ENCODE measurements at regions not wholly inside any gene's neighbourhood (a gene's known extent, or its start where the extent isn't known, plus 50 kb on each side); places are given as distances from the start of the nearest gene placed in this dataset.
"Not testable (repeated sequence)": the region's sequence is repeated elsewhere in the genome, so short reads cannot be mapped to it uniquely, and the experiment has no call there.

- TF ChIP-seq GATA1 (IDR thresholded peaks at IDR 0.05; ENCODE audit: low read depth, low read length) (no peak), POLR2A (IDR thresholded peaks at IDR 0.05; ENCODE audit: low read length) (no peak)
- DNase-seq: no peak
Measured at GRCh38 chr13:65368832-65369231, 1861.3 kb downstream of the PCDH9 start.

- TF ChIP-seq POLR2A (IDR thresholded peaks at IDR 0.05; ENCODE audit: low read length): no peak
- no peak for TF ChIP-seq GATA1 (IDR thresholded peaks at IDR 0.05; ENCODE audit: low read depth, low read length)
Measured at GRCh38 chr13:65353951-65354350, 1876.2 kb downstream of the PCDH9 start.

GRCh38 chr13:65353150-65353549, 1877.0 kb downstream of the PCDH9 start:
- DNase-seq: not testable (repeated sequence)

More at GRCh38 chr13:65353951-65354350, 1876.2 kb downstream of the PCDH9 start:
- DNase-seq: no peak

DNA sequence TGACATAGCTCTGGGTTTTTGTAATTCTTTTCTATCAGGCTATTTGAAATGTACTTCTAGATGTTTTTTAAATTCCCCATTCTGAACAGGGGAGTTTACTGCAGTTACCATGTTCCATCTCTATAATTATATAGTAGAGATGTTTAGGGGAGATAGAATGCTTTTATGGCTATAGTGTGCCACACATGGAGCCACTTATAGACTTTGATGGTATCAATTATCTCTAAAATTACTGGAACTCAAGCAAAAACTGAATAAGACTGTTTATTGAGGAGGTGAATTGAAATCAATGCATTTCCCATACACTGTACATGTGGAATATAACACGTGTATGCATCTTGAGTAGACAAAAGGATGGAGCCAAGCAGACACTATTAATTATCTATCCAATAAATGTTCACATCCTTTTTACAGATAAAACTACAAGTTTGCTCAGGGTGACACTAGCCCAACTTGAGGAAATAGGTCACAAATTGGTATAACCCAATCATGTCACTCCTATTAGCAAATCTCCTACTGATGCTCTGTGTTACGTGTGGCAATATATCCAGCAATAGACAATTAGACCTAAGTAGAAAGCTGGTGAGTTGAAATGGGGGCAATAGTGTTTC, 1882.6 kb downstream of the PCDH9 start:
- no peak for TF ChIP-seq POLR2A (IDR thresholded peaks at IDR 0.05; ENCODE audit: low read length)
- DNase-seq: no peak

DNA sequence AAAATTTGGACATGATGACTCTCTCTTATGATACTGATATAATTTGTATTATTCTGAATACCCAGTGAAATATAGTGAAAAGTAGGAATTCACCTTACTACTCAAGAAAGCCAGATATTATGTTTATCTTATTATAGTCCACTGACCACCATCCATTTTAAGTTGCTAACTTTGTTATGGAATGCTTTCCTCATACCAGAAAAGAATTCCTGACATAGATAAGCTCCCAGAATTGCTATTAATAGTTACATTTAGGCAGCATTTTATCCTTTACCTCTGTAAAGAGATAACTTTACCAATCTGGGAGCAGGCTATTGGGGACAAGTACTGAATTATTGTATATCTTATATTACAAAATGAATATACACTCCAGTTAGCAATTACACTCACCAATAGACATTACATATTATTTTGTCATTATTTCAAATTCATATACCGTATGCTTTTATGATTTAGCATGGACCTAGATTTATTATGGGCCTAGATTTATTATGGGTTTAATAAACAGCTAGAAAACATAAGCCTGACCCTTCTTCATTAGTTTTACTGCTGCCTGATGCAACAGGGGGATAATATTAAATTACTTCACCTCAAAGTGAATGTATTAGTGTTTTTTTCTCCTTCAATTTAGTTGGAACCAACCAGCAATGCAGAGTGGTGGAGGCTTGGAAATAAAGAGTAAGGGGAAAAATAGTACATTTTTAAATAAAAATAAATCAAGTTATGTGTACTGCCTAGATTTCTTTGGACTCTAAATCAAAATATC, 1886.1 kb downstream of the PCDH9 start:
- TF ChIP-seq GATA1 (IDR thresholded peaks at IDR 0.05; ENCODE audit: low read depth, low read length) (no peak), POLR2A (IDR thresholded peaks at IDR 0.05; ENCODE audit: low read length) (no peak)
- no peak for DNase-seq

DNA sequence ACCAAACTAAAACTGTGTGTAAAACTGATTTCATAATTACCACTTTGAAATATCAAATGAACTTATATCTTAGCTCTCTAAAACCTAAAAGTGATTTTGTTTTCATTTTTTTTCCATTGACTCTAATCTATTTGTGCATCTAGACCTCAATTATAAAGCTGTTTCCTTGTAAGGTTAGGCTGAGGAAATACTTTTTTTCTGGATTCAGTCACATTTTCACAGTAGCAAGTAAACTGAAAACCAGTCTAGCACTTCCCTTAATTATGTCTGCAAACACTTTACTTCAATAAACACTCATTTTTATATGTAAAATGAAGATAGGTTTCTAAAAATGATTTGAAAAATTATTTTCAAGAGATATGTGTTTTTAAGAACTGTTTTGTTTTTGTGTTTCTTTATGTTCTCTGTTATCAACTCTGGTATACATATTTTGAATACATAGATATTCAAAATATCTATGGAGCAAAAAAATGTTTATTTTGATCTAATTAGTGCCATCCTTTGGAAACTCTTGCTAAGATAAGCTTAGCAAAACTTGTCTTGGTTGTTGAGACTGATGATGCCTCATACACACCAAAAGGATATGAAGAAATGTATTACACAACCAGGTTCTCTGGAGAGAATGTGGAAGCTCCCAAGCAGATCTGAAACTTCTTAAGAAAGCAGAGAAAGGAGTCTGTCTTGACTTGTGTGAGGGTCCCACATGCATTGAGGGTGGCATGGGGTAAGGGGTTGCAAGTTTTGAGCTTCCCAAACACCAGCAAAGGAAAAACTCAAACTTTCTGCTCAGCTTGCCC, 1887.4 kb downstream of the PCDH9 start:
- no peak for DNase-seq
- TF ChIP-seq GATA1 (IDR thresholded peaks at IDR 0.05; ENCODE audit: low read depth, low read length) (no peak), POLR2A (IDR thresholded peaks at IDR 0.05; ENCODE audit: low read length) (no peak)

- no peak for TF ChIP-seq POLR2A (IDR thresholded peaks at IDR 0.05; ENCODE audit: low read length)
- TF ChIP-seq GATA1 (IDR thresholded peaks at IDR 0.05; ENCODE audit: low read depth, low read length): no peak
- no peak for DNase-seq
Measured at GRCh38 chr13:65339241-65339640, 1890.9 kb downstream of the PCDH9 start.

DNA sequence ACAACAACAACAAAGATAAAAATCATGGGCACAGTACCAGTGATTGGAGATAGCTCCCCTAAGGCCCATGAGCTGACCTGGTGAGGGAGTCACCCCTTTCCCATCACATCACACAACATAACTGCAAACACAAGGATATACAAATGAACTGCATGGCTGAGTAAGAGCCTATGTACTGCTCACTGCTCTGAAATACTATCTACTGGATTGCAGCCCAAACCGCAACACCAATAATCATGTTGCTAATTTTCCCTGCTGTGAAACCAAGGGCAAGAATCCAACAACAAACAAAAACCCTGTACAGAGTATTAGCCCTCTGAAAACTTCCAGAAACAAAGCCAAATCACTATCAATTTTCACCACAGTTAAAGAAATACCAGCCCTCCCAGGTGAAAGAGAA, 1893.2 kb downstream of the PCDH9 start:
- no peak for DNase-seq
- TF ChIP-seq GATA1 (IDR thresholded peaks at IDR 0.05; ENCODE audit: low read depth, low read length) (no peak), POLR2A (IDR thresholded peaks at IDR 0.05; ENCODE audit: low read length) (no peak)

GRCh38 chr13:65336087-65336749, 1893.9 kb downstream of the PCDH9 start:
- TF ChIP-seq GATA1 (IDR thresholded peaks at IDR 0.05; ENCODE audit: low read depth, low read length) (no peak), POLR2A (IDR thresholded peaks at IDR 0.05; ENCODE audit: low read length) (no peak)

DNA sequence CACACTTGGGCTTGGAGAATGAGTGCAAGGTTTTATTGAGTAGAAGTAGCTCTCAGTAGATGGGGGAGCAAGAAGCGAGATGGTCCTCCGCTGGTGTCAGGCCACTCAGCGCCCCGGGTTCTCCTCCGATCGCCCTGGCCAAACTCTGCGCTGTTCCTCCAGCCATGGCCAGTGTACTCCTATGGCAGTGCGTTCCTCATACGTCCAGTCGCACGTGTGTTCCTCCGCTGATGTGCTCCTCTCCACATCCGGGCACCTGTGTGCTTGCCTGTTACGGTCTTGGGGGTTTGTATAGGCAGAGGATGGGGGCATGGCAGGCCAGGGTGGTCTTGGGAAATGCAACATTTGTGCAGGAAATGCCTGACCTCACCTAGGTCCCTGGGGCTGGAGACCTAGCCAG, 1899.4 kb downstream of the PCDH9 start:
- TF ChIP-seq POLR2A (IDR thresholded peaks at IDR 0.05; ENCODE audit: low read length) (no peak), GATA1 (IDR thresholded peaks at IDR 0.05; ENCODE audit: low read depth, low read length) (no peak)
- no peak for DNase-seq

More at GRCh38 chr13:65336087-65336749, 1893.9 kb downstream of the PCDH9 start:
- DNase-seq: no peak

DNA sequence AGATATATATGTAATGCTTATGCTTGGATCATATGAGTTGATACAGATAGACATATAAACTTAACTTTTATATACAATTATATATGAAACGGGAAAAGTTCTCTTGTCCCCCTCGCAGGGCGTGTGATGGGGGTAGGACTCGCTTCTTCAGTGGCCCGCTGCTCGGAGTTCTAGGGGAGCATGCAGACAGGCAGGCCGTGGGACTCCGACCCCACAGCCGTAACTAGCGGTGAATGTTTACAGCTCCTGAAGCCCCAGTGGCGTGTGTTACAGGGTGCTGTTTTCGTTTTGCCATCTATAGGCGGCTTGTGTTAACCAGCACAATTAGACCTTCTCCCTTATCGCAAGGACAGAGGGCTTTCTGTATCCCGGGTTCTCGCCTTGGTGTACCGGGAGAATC, 1899.8 kb downstream of the PCDH9 start:
- no peak for DNase-seq
- TF ChIP-seq GATA1 (IDR thresholded peaks at IDR 0.05; ENCODE audit: low read depth, low read length): no peak

- not testable (repeated sequence) for DNase-seq
Measured at GRCh38 chr13:65323192-65323591, 1906.9 kb downstream of the PCDH9 start.

DNA sequence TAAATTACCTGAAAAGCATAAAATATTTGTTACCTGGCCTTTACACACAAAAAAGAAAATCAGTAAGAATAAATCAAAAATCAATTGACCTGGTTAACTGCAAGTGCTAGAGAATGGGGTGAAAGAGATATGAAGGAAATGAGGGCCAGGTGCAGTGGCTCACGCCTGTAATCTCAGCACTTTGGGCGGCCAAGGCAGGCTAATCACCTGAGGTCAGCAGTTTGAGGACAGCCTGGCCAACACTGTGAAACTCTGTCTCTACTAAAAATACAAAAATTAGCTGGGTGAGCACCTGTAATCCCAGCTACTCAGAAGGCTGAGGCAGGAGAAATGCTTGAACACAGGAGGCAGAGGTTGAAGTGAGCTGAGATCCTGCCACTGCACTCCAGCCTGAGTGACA, 1908.7 kb downstream of the PCDH9 start:
- not testable (repeated sequence) for DNase-seq

GRCh38 chr13:65314008-65314407, 1916.1 kb downstream of the PCDH9 start:
- TF ChIP-seq GATA1 (IDR thresholded peaks at IDR 0.05; ENCODE audit: low read depth, low read length): no peak
- no peak for TF ChIP-seq POLR2A (IDR thresholded peaks at IDR 0.05; ENCODE audit: low read length)
- DNase-seq: no peak
